ENCODE measurements at regions not wholly inside any gene's neighbourhood (a gene's known extent, or its start where the extent isn't known, plus 50 kb on each side); places are given as distances from the start of the nearest gene placed in this dataset.

- no peak for DNase-seq
- TF ChIP-seq CTCF (IDR thresholded peaks at IDR 0.05) (no peak), POLR2A (IDR thresholded peaks at IDR 0.05) (no peak)
- intact Hi-C loops (cut with DNase I) = no loop called here
- Histone ChIP-seq H3K27ac (no peak overlapping the region), H3K36me3 (replicated peaks in 1 of 2) (no peaks in the 10 kb centered on the region), H3K4me1 (replicated peaks in 1 of 2) (no peaks in the 10 kb centered on the region), H3K4me3 (no peak overlapping the region), H3K9me3 (replicated peaks in 1 of 3) (no peaks in the 10 kb centered on the region), H3K27me3 (no peaks in the 10 kb centered on the region)
- WGBS, 4 donors = 45 to 57% (median 51%) methylated on average over 2 of the region's 2 CpGs
Observed at GRCh38 chr13:64718116-64718515, 2512.0 kb downstream of the PCDH9 start.

- no peak for TF ChIP-seq POLR2A (IDR thresholded peaks at IDR 0.05)
- TF ChIP-seq CTCF (IDR thresholded peaks at IDR 0.05) = no peak
- no peak for DNase-seq
- H3K27ac ChIP-seq = no peak overlapping the region
- no peaks in the 10 kb centered on the region for H3K4me1 ChIP-seq (replicated peaks in 1 of 2)
- 53 to 61% (median 55%) methylated on average over 2 of the region's 2 CpGs for WGBS, 4 donors
- intact Hi-C loops (cut with DNase I) = no loop called here
- H3K36me3 ChIP-seq (replicated peaks in 1 of 2) = no peaks in the 10 kb centered on the region
- H3K4me3 ChIP-seq = no peak overlapping the region
- H3K27me3 ChIP-seq = no peaks in the 10 kb centered on the region
- no peaks in the 10 kb centered on the region for H3K9me3 ChIP-seq (replicated peaks in 1 of 3)
Observed at GRCh38 chr13:64716936-64717335, 2513.2 kb downstream of the PCDH9 start.

- no peak overlapping the region for H3K27ac ChIP-seq
- no peaks in the 10 kb centered on the region for H3K4me1 ChIP-seq (replicated peaks in 1 of 2)
- H3K4me3 ChIP-seq = no peak overlapping the region
- no peaks in the 10 kb centered on the region for H3K9me3 ChIP-seq (replicated peaks in 1 of 3)
- TF ChIP-seq CTCF (IDR thresholded peaks at IDR 0.05) (no peak), POLR2A (IDR thresholded peaks at IDR 0.05) (no peak)
- DNase-seq = no peak
- intact Hi-C loops (cut with DNase I) = no loop called here
- WGBS, 4 donors = 65 to 76% (median 66%) methylated on average over 6 of the region's 6 CpGs
- H3K27me3 ChIP-seq = no peaks in the 10 kb centered on the region
- H3K36me3 ChIP-seq (replicated peaks in 1 of 2) = no peaks in the 10 kb centered on the region
Observed at GRCh38 chr13:64709079-64709478, 2521.1 kb downstream of the PCDH9 start.

- Histone ChIP-seq H3K9me3 (replicated peaks in 1 of 3) (no peaks in the 10 kb centered on the region), H3K4me3 (no peak overlapping the region), H3K27ac (no peak overlapping the region), H3K36me3 (replicated peaks in 1 of 2) (no peaks in the 10 kb centered on the region), H3K27me3 (no peaks in the 10 kb centered on the region), H3K4me1 (replicated peaks in 1 of 2) (no peaks in the 10 kb centered on the region)
- no peak for DNase-seq
- intact Hi-C loops (cut with DNase I) = no loop called here
- WGBS, 4 donors = 70 to 83% (median 79%) methylated on average over 6 of the region's 6 CpGs
- TF ChIP-seq CTCF (IDR thresholded peaks at IDR 0.05) (no peak), POLR2A (IDR thresholded peaks at IDR 0.05) (no peak)
Observed at GRCh38 chr13:64704121-64704649, 2526.0 kb downstream of the PCDH9 start.
